SH-SY5Y (cell line): ENCODE measurements at regions not wholly inside any gene's neighbourhood (a gene's known extent, or its start where the extent isn't known, plus 50 kb on each side); places are given as distances from the start of the nearest gene placed in this dataset.

ENCODE experiments used
- GATA2 ChIP-seq: IDR thresholded peaks from 2 replicates; pipeline ENCODE4 v1.6.1; 2011; ENCODE audit warnings: mild to moderate bottlenecking, low read depth, low read length
- GATA3 ChIP-seq: IDR thresholded peaks from 2 replicates; pipeline ENCODE4 v1.6.1; 2011; ENCODE audit warnings: low read depth, mild to moderate bottlenecking, low read length, moderate library complexity

DNA sequence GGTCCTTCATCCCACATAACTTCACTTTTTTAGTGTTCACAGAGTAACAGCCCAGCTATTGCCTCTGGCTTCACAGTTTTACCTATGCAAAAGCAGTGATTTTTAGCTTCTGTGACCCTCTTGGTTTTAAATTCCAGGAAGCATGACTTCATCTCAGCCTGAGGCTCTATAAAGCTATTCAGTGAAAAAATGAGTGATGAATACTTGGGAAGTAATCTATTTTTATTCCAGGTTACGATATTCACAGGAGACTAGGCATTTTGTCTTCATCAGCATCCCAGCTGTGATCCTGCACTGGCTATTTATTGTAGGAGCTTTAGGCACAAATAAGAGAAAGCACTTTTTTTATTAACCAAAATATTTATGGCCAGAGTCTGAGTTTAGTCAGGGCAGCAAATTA, 164.8 kb downstream of the SNAPC1 start:
- TF ChIP-seq GATA2 (no peak), GATA3 (no peak)
